PC-9 (cell line): ENCODE measurements at regions not wholly inside any gene's neighbourhood (a gene's known extent, or its start where the extent isn't known, plus 50 kb on each side); places are given as distances from the start of the nearest gene placed in this dataset.

ENCODE experiments used
- CTCF ChIP-seq: fragments of 200-600 bp; sonication (generic); conservative IDR thresholded peaks from 2 replicates; pipeline ENCODE4 v1.6.1; 2017; ENCODE audit warnings: mixed run types, antibody characterized with exemption, mild to moderate bottlenecking, moderate library complexity
- EZH2 ChIP-seq: fragments of 200-600 bp; sonication (generic); IDR thresholded peaks from 2 replicates; pipeline ENCODE4 v1.8.0; 2017; ENCODE audit warnings: antibody characterized with exemption, low read depth

GRCh38 chr11:21727102-21727501 lies 465.8 kb upstream of the ANO5 start:
- TF ChIP-seq CTCF (no peak), EZH2 (no peak)
